OCI-LY7 (cell line): ENCODE measurements at regions not wholly inside any gene's neighbourhood (a gene's known extent, or its start where the extent isn't known, plus 50 kb on each side); places are given as distances from the start of the nearest gene placed in this dataset.

Source experiments
- BruUV-seq: library from RNA; stranded (reverse); fragments of 400-500 nt; replicated peaks from 2 replicates; lab custom pipeline; 2021; lab: Mats Ljungman, UMichigan
- CTCF ChIA-PET: fragments of 300-600 bp; sonication (Branson Sonifier 250); formaldehyde crosslinking; loops from one replicate; lab custom pipeline; 2022; ENCODE audit warnings: antibody characterized with exemption; ENCODE audit not compliant: unreplicated experiment; lab: Charles Lee
- POLR2A ChIA-PET: fragments of 300-600 bp; sonication (Branson Sonifier 250); formaldehyde crosslinking; loops from one replicate; lab custom pipeline; 2022; ENCODE audit warnings: antibody characterized with exemption; lab: Charles Lee
- DNase-seq: peaks from one replicate; pipeline ENCODE4 v3.0.0-alpha.2; 2015; ENCODE audit warnings: low spot score
- H2AFZ ChIP-seq: fragments of 200-600 bp; sonication (generic), shearing (Covaris generic); 2 replicates; pipeline ENCODE4 v1.6.1; 2014; ENCODE audit warnings: mild to moderate bottlenecking, antibody characterized with exemption, low read length, moderate library complexity
- H3K27ac ChIP-seq: fragments of 200-600 bp; sonication (generic); 2 replicates; pipeline ENCODE4 v1.5.1; 2014; ENCODE audit warnings: mixed run types, low read depth, mild to moderate bottlenecking, moderate library complexity, low read length, inconsistent platforms; ENCODE audit not compliant: poor library complexity, severe bottlenecking
- H3K36me3 ChIP-seq: fragments of 200-600 bp; sonication (generic); 2 replicates; pipeline ENCODE4 v1.6.1; 2014; ENCODE audit warnings: mild to moderate bottlenecking, antibody characterized with exemption, low read length, moderate library complexity, mixed read lengths; ENCODE audit not compliant: insufficient read depth
- H3K4me1 ChIP-seq: fragments of 200-600 bp; sonication (generic); 2 replicates; pipeline ENCODE4 v1.5.1; 2014; ENCODE audit warnings: mild to moderate bottlenecking, low read length; ENCODE audit not compliant: insufficient read depth, poor library complexity, severe bottlenecking
- H3K4me2 ChIP-seq: fragments of 200-600 bp; sonication (generic); 2 replicates; pipeline ENCODE4 v1.6.1; 2014; ENCODE audit warnings: mild to moderate bottlenecking, low read length
- H3K4me3 ChIP-seq: fragments of 200-600 bp; sonication (generic); 2 replicates; pipeline ENCODE4 v1.5.1; 2014; ENCODE audit warnings: mild to moderate bottlenecking, low read depth, low read length; ENCODE audit not compliant: poor library complexity, severe bottlenecking
- H3K79me2 ChIP-seq: fragments of 200-600 bp; sonication (generic); 2 replicates; pipeline ENCODE4 v1.6.1; 2016; ENCODE audit warnings: low read depth, mild to moderate bottlenecking, low read length, moderate library complexity, mixed read lengths; ENCODE audit not compliant: insufficient read depth
- H3K9me2 ChIP-seq: fragments of 200-600 bp; sonication (generic); 2 replicates; pipeline ENCODE4 v1.6.1; 2016; ENCODE audit warnings: mild to moderate bottlenecking, low read length, mixed read lengths; ENCODE audit not compliant: insufficient read depth
- H3K9me3 ChIP-seq: fragments of 200-600 bp; sonication (generic); 2 replicates; pipeline ENCODE4 v1.6.1; 2014; ENCODE audit warnings: mild to moderate bottlenecking, mixed run types, low read length, mixed read lengths
- H4K20me1 ChIP-seq: fragments of 200-600 bp; sonication (generic); 2 replicates; pipeline ENCODE4 v1.6.1; 2014; ENCODE audit warnings: mild to moderate bottlenecking, antibody characterized with exemption, low read length, moderate library complexity, mixed read lengths; ENCODE audit not compliant: insufficient read depth
- EZH2phosphoT487 ChIP-seq: fragments of 200-600 bp; sonication (generic); IDR thresholded peaks from 2 replicates; pipeline ENCODE4 v1.6.1; 2018; ENCODE audit warnings: low read depth, borderline replicate concordance, mild to moderate bottlenecking, mixed run types, antibody characterized with exemption, low read length, moderate library complexity, mixed read lengths
- intact Hi-C: fragments of 100-400 bp; cut with micrococcal nuclease; formaldehyde crosslinking; loops from one replicate; pipeline ENCODE4 v1.10.0; 2022; ENCODE audit not compliant: unreplicated experiment
- TF ChIP-seq, protein P1 (sequence below): fragments of 200-600 bp; sonication (generic); conservative IDR thresholded peaks from 2 replicates; pipeline ENCODE4 v1.5.1; 2014; ENCODE audit warnings: mild to moderate bottlenecking, antibody characterized with exemption, low read length, moderate library complexity, mixed read lengths

- BruUV-seq: no TSS peak
- Histone ChIP-seq H3K79me2 (no peaks in the 10 kb centered on the region), H3K9me2 (no peaks in the 10 kb centered on the region), H4K20me1 (no peaks in the 10 kb centered on the region), H3K9me3 (no peaks in the 10 kb centered on the region), H3K4me1 (no peaks in the 10 kb centered on the region), H3K27ac (no peak overlapping the region), H3K4me3 (no peak overlapping the region), H3K36me3 (no peaks in the 10 kb centered on the region), H2AFZ (no peak overlapping the region), H3K4me2 (no peak overlapping the region)
- TF ChIP-seq, protein P1, sequence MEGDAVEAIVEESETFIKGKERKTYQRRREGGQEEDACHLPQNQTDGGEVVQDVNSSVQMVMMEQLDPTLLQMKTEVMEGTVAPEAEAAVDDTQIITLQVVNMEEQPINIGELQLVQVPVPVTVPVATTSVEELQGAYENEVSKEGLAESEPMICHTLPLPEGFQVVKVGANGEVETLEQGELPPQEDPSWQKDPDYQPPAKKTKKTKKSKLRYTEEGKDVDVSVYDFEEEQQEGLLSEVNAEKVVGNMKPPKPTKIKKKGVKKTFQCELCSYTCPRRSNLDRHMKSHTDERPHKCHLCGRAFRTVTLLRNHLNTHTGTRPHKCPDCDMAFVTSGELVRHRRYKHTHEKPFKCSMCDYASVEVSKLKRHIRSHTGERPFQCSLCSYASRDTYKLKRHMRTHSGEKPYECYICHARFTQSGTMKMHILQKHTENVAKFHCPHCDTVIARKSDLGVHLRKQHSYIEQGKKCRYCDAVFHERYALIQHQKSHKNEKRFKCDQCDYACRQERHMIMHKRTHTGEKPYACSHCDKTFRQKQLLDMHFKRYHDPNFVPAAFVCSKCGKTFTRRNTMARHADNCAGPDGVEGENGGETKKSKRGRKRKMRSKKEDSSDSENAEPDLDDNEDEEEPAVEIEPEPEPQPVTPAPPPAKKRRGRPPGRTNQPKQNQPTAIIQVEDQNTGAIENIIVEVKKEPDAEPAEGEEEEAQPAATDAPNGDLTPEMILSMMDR: no peak
- TF ChIP-seq EZH2phosphoT487: no peak
- intact Hi-C loops: no loop called here
- ChIA-PET CTCF (no interaction called here), POLR2A (interaction anchor here (1.4 kb wide), 1 partner anchor 8 kb away, joined by 3 read pairs; no protein-coding TSS in a partner anchor)
- peak; percentile 2 for DNase-seq
Measured at GRCh38 chr5:109589986-109590385, 99.7 kb upstream of the MAN2A1 start.

- intact Hi-C loops: no loop called here
- no peaks in the 10 kb centered on the region for H3K4me1 ChIP-seq
- H3K9me3 ChIP-seq: no peaks in the 10 kb centered on the region
- H3K79me2 ChIP-seq: no peaks in the 10 kb centered on the region
- no TSS peak for BruUV-seq
- no peaks in the 10 kb centered on the region for H3K9me2 ChIP-seq
- POLR2A ChIA-PET: interaction anchor here (0.6 kb wide), 1 partner anchor 65 kb away, joined by 3 read pairs; no protein-coding TSS in a partner anchor
- H2AFZ ChIP-seq: no peak overlapping the region
- H3K27ac ChIP-seq: no peak overlapping the region
- TF ChIP-seq, protein P1: no peak
- TF ChIP-seq EZH2phosphoT487: no peak
- no peak for DNase-seq
- CTCF ChIA-PET: no interaction called here
- no peak overlapping the region for H3K4me3 ChIP-seq
- H3K4me2 ChIP-seq: no peak overlapping the region
- H3K36me3 ChIP-seq: no peaks in the 10 kb centered on the region
- no peaks in the 10 kb centered on the region for H4K20me1 ChIP-seq
Measured at GRCh38 chr5:109589239-109589638, 100.5 kb upstream of the MAN2A1 start.

- Histone ChIP-seq H3K4me2 (no peak overlapping the region), H3K4me1 (no peaks in the 10 kb centered on the region), H4K20me1 (no peaks in the 10 kb centered on the region), H3K9me2 (no peaks in the 10 kb centered on the region), H2AFZ (no peak overlapping the region), H3K36me3 (no peaks in the 10 kb centered on the region), H3K4me3 (no peak overlapping the region), H3K9me3 (no peaks in the 10 kb centered on the region), H3K79me2 (no peaks in the 10 kb centered on the region), H3K27ac (no peak overlapping the region)
- BruUV-seq: no TSS peak
- TF ChIP-seq, protein P1: no peak
- TF ChIP-seq EZH2phosphoT487: no peak
- DNase-seq: no peak
- ChIA-PET POLR2A (no interaction called here), CTCF (no interaction called here)
- intact Hi-C loops: no loop called here
Measured at GRCh38 chr5:109588281-109589035, 101.3 kb upstream of the MAN2A1 start.
